ENCODE measurements at regions not wholly inside any gene's neighbourhood (a gene's known extent, or its start where the extent isn't known, plus 50 kb on each side); places are given as distances from the start of the nearest gene placed in this dataset.

DNA sequence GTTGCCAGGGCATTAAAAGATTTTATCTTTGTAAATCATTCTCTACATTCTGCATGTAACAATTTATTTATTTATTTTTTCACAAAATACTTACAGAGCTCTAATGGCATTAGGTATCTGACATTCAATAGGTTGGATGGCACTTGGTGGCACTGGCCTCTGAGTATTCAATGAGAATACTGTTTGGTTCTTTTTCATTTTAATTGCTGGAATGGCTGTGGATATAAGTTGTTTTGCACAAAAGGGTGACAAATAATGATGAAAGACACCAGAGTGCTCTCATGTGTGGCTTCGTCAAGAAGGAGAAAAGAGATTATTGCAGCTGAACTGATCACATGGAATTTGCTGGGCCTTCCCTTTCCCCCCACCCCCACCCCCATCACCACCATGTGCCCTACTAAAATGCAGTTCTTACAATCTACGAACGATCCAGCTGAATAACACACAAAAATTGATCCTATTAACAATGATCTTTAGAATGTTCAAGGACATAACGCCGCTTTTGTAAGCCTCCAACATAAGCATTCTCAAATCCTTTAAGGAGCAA, 195.2 kb upstream of the POU3F2 start:
- TF ChIP-seq, protein P1, sequence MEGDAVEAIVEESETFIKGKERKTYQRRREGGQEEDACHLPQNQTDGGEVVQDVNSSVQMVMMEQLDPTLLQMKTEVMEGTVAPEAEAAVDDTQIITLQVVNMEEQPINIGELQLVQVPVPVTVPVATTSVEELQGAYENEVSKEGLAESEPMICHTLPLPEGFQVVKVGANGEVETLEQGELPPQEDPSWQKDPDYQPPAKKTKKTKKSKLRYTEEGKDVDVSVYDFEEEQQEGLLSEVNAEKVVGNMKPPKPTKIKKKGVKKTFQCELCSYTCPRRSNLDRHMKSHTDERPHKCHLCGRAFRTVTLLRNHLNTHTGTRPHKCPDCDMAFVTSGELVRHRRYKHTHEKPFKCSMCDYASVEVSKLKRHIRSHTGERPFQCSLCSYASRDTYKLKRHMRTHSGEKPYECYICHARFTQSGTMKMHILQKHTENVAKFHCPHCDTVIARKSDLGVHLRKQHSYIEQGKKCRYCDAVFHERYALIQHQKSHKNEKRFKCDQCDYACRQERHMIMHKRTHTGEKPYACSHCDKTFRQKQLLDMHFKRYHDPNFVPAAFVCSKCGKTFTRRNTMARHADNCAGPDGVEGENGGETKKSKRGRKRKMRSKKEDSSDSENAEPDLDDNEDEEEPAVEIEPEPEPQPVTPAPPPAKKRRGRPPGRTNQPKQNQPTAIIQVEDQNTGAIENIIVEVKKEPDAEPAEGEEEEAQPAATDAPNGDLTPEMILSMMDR (IDR thresholded peaks at IDR 0.05 in 2 of 3, conservative IDR thresholded peaks at IDR 0.05 in 1 of 3; ENCODE audit: borderline replicate concordance in 1 of 3, insufficient read depth in 1 of 3, low read depth in 2 of 3, low read length in 2 of 3): no peak
- TF ChIP-seq POLR2A (IDR thresholded peaks at IDR 0.05; ENCODE audit: borderline replicate concordance, extremely low read depth, insufficient read depth, insufficient read length) (no peak), SIN3A (IDR thresholded peaks at IDR 0.05; ENCODE audit: low read depth) (no peak), SP1 (IDR thresholded peaks at IDR 0.05; ENCODE audit: low read depth) (no peak), POLR2AphosphoS5 (IDR thresholded peaks at IDR 0.05; ENCODE audit: low read depth, low read length) (no peak)
- TF ChIP-seq, protein P2, sequence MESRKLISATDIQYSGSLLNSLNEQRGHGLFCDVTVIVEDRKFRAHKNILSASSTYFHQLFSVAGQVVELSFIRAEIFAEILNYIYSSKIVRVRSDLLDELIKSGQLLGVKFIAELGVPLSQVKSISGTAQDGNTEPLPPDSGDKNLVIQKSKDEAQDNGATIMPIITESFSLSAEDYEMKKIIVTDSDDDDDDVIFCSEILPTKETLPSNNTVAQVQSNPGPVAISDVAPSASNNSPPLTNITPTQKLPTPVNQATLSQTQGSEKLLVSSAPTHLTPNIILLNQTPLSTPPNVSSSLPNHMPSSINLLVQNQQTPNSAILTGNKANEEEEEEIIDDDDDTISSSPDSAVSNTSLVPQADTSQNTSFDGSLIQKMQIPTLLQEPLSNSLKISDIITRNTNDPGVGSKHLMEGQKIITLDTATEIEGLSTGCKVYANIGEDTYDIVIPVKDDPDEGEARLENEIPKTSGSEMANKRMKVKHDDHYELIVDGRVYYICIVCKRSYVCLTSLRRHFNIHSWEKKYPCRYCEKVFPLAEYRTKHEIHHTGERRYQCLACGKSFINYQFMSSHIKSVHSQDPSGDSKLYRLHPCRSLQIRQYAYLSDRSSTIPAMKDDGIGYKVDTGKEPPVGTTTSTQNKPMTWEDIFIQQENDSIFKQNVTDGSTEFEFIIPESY (IDR thresholded peaks at IDR 0.05; ENCODE audit: extremely low read depth, insufficient replicate concordance, low read length): no peak

Measured in HCT116 (cell line).